ENCODE measurements at regions not wholly inside any gene's neighbourhood (a gene's known extent, or its start where the extent isn't known, plus 50 kb on each side); places are given as distances from the start of the nearest gene placed in this dataset.
A peak's percentile ranks its signal among the peaks of the same experiment; 100 is the strongest.

DNA sequence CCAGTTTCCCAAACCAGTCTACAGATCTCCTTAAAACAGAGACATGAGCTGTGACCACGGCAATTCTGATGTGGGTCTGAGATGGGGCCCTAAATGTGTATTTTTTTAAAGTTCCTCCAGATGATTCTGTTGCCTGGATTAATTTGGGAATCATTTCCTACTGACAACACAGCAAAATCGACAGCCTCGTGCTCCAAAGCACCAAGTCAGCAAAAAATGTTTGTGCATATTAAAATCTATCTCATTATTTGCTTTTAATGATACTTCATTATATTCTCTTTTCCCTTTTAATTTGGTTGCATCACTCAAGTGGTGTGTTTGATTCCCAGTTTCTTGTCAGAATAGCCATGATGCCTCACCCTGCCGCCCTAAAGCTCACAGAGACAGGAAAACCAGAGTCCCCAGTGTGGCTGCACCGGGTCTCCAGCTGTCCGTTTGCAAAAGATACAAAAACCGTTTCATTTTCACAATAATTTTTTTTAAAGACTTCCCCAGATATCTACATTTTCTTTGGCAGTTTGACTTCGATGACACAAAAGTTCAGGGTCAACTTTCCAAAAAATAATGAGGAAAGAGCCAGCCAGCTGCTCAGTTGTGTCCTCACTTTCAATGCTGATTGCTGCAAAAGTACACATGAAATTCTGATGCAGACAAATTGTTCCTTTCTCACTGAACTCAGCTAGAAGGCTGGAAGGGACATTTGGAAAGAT, 443.2 kb upstream of the ID2 start:
- no peak for DNase-seq (ENCODE audit: extremely low spot score)
- TF ChIP-seq EP300 (IDR thresholded peaks at IDR 0.05) = no peak
- H3K36me3 ChIP-seq = no peaks in the 10 kb centered on the region
- H3K4me1 ChIP-seq = peaks cover 0 to 14% (median 8%) of the 10 kb centered on the region in 4 donors
- H3K9me3 ChIP-seq = no peaks in the 10 kb centered on the region
- WGBS = 62% methylated on average over 8 of the region's 8 CpGs
- intact Hi-C loops (cut with DNase I) = no loop called here
- H3K27ac ChIP-seq (replicated peaks in 1 of 4) = no peak overlapping the region
- no peaks in the 10 kb centered on the region for H3K27me3 ChIP-seq
- H3K4me3 ChIP-seq = no peak overlapping the region

DNA sequence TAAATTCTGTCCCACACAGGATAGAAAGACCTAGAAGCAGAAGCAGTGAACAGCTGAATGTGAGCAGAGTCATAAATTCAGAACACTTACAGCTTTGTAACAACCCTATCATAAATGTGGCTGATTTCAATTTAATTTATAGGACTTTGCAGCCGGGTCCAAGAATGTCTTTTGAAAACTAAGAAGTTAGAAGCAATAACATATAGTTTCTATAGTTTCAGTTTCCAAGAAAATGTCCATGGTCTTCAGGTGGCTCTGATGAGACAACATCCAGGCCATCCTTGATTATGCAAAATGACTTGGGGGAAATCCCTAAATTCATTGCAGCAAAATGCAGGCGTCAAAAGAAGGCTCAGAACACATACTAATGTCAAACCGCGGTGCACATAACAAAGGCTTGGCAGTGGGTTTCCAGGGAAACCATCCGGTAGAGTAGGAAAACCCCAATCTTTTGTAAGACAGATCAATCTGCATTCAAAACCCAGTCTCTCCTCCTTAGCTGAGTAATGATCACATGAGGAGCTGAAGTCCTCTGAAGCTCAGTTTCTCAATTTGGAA, 442.2 kb upstream of the ID2 start:
- no peak overlapping the region for H3K4me3 ChIP-seq
- H3K4me1 ChIP-seq = peaks cover 0 to 11% (median 6%) of the 10 kb centered on the region in 4 donors
- no peak for DNase-seq (ENCODE audit: extremely low spot score)
- WGBS = 64% methylated on average over 5 of the region's 5 CpGs
- no peak for TF ChIP-seq POLR2A (IDR thresholded peaks at IDR 0.05; ENCODE audit: low read depth)
- TF ChIP-seq POLR2AphosphoS5 (IDR thresholded peaks at IDR 0.05) = no peak
- no peak for TF ChIP-seq EP300 (IDR thresholded peaks at IDR 0.05)
- TF ChIP-seq, protein P1, sequence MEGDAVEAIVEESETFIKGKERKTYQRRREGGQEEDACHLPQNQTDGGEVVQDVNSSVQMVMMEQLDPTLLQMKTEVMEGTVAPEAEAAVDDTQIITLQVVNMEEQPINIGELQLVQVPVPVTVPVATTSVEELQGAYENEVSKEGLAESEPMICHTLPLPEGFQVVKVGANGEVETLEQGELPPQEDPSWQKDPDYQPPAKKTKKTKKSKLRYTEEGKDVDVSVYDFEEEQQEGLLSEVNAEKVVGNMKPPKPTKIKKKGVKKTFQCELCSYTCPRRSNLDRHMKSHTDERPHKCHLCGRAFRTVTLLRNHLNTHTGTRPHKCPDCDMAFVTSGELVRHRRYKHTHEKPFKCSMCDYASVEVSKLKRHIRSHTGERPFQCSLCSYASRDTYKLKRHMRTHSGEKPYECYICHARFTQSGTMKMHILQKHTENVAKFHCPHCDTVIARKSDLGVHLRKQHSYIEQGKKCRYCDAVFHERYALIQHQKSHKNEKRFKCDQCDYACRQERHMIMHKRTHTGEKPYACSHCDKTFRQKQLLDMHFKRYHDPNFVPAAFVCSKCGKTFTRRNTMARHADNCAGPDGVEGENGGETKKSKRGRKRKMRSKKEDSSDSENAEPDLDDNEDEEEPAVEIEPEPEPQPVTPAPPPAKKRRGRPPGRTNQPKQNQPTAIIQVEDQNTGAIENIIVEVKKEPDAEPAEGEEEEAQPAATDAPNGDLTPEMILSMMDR (IDR thresholded peaks at IDR 0.05) = no peak
- intact Hi-C loops (cut with DNase I) = no loop called here
- H3K36me3 ChIP-seq = no peaks in the 10 kb centered on the region
- no peaks in the 10 kb centered on the region for H3K9me3 ChIP-seq
- no peaks in the 10 kb centered on the region for H3K27me3 ChIP-seq
- H3K27ac ChIP-seq (replicated peaks in 1 of 4) = no peak overlapping the region

GRCh38 chr2:8241317-8241716, 440.5 kb upstream of the ID2 start:
- DNase-seq (ENCODE audit: extremely low spot score) = no peak
- no peak overlapping the region for H3K27ac ChIP-seq (replicated peaks in 1 of 4)

DNA sequence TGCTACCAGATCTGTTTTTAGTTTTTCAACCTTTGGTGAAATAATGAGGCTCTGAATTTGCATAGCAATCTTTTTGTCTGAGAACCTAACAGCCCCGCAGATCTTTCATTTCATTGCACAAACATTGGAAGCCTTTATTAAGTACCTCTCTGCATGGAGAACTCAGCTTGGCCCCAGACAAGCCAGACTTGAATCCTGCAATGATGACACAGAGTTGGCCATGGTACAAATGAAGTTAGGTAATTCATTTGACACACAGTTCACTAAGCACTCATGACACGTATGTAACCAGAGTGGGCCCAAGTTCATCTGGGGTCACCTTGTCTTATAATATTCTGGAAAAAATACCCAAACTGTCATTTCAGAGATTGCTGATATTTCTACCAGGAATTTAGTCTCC, 439.1 kb upstream of the ID2 start:
- no peaks in the 10 kb centered on the region for H3K27me3 ChIP-seq
- intact Hi-C loops (cut with DNase I) = no loop called here
- no peak overlapping the region for H3K27ac ChIP-seq (replicated peaks in 1 of 4)
- H3K4me1 ChIP-seq = peaks cover 0 to 13% (median 7%) of the 10 kb centered on the region in 4 donors
- DNase-seq (ENCODE audit: extremely low spot score) = no peak
- no peak for TF ChIP-seq EP300 (IDR thresholded peaks at IDR 0.05)
- TF ChIP-seq POLR2AphosphoS5 (IDR thresholded peaks at IDR 0.05) = peak in 1 of 2 donors; percentile 24
- H3K9me3 ChIP-seq = no peaks in the 10 kb centered on the region
- H3K4me3 ChIP-seq = no peak overlapping the region
- WGBS = 50% methylated on average over 2 of the region's 2 CpGs
- no peaks in the 10 kb centered on the region for H3K36me3 ChIP-seq

More at GRCh38 chr2:8241317-8241716, 440.5 kb upstream of the ID2 start:
- Histone ChIP-seq H3K4me1 (peaks cover 0 to 9% (median 4%) of the 10 kb centered on the region in 4 donors), H3K9me3 (no peaks in the 10 kb centered on the region), H3K27me3 (no peaks in the 10 kb centered on the region), H3K4me3 (no peak overlapping the region), H3K36me3 (no peaks in the 10 kb centered on the region)
- WGBS = 65% methylated on average over 3 of the region's 3 CpGs
- no peak for TF ChIP-seq POLR2AphosphoS5 (IDR thresholded peaks at IDR 0.05)
- no peak for TF ChIP-seq EP300 (IDR thresholded peaks at IDR 0.05)
- no peak for TF ChIP-seq POLR2A (IDR thresholded peaks at IDR 0.05; ENCODE audit: low read depth)
- TF ChIP-seq, protein P1 (IDR thresholded peaks at IDR 0.05) = no peak
- intact Hi-C loops (cut with DNase I) = no loop called here

DNA sequence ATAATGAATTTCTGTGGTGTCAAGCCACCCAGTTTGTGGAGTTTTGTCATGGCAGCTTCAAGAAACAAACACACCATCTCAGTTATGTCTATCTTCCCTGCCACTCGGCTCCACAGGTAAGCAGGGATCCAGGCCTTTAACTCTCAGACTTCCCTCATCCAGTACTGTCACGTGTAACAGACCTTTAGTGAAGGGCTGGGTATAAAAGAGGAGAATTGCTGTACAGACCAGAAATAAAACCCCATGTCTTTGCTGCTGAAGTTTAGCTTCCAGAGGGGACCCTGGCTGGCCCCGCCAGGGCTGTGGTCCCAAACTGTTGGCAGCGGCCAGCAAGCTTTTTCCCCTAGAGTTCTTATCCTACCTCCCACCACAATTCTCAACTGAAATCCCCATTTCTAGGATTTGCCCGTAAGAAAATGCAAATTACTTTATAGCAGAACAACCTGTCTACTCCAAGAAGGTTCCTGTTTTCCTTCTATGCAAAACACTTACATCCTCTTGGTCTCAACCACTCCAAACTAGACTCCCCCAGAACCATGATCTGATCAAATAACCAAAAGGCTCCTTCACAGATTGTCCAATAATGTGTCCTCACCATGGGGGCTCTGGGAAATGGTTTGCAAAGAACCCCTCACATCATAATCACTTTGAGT, 438.0 kb upstream of the ID2 start:
- 93% methylated on average over 5 of the region's 5 CpGs for WGBS
- Histone ChIP-seq H3K4me3 (no peak overlapping the region), H3K9me3 (no peaks in the 10 kb centered on the region), H3K36me3 (no peaks in the 10 kb centered on the region), H3K27me3 (no peaks in the 10 kb centered on the region), H3K4me1 (peaks cover 0 to 23% (median 17%) of the 10 kb centered on the region in 4 donors), H3K27ac (replicated peaks in 1 of 4) (no peak overlapping the region)
- TF ChIP-seq EP300 (IDR thresholded peaks at IDR 0.05) = no peak
- TF ChIP-seq, protein P1 (IDR thresholded peaks at IDR 0.05) = no peak
- no peak for TF ChIP-seq POLR2A (IDR thresholded peaks at IDR 0.05; ENCODE audit: low read depth)
- DNase-seq (ENCODE audit: extremely low spot score) = no peak
- intact Hi-C loops (cut with DNase I) = no loop called here

All from esophagus muscularis mucosa (tissue), 4 donors.